ENCODE measurements at regions not wholly inside any gene's neighbourhood (a gene's known extent, or its start where the extent isn't known, plus 50 kb on each side); places are given as distances from the start of the nearest gene placed in this dataset.

GRCh38 chr13:27847669-27848068 is 55.4 kb downstream of the GSX1 start:
- peaks cover 16% of the 10 kb centered on the region for H3K27me3 Mint-ChIP-seq (ENCODE audit: insufficient read depth)
- H3K27ac Mint-ChIP-seq = no peak overlapping the region
- no peaks in the 10 kb centered on the region for H3K9me3 Mint-ChIP-seq
- no peaks in the 10 kb centered on the region for H3K36me3 Mint-ChIP-seq (ENCODE audit: low read depth)
- no peaks in the 10 kb centered on the region for H3K4me1 Mint-ChIP-seq (ENCODE audit: low read depth)
- no peak overlapping the region for H3K4me3 Mint-ChIP-seq
- DNase-seq (ENCODE audit: low spot score) = no peak
- intact Hi-C loops (cut with micrococcal nuclease) = no loop called here

DNA sequence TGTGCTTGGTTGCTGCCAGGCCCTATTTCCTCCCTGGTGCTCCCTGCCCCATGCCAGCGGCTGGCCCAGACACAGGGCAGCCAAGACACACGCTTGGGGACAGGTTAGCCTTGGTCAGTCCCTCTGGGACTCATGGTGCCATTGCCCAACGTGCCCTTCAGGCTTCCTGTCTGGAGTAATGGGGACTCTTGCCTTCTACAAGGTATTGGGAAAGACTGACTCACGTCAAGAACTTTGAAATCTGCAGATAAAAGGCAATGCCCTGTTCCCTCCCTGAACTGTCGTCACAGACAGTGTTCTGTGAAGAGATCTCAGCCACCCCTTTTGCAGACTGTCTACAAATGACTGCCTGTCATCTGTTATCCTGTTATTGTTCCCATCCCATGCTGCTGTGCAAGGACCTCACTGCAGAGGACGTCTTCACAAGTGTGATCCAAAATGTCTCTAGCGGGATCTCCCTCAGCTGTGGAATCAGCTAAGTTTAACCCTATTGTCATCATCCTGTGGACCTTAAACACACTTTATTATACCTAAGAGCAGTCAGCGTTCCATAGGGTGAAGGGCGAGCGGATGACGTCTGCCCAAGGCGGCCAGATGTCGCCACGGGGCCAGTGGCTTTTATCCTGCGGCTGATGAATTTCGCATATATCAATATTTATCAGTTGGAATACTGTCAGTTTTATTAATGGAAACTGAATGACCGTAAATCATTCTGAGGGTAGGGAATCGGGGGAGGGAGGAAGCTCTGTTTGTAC is 59.0 kb downstream of the GSX1 start:
- no peak overlapping the region for H3K4me3 Mint-ChIP-seq
- H3K27ac Mint-ChIP-seq = no peak overlapping the region
- H3K27me3 Mint-ChIP-seq (ENCODE audit: insufficient read depth) = peaks cover 8% of the 10 kb centered on the region
- intact Hi-C loops (cut with micrococcal nuclease) = no loop called here
- no peaks in the 10 kb centered on the region for H3K4me1 Mint-ChIP-seq (ENCODE audit: low read depth)
- H3K36me3 Mint-ChIP-seq (ENCODE audit: low read depth) = no peaks in the 10 kb centered on the region
- H3K9me3 Mint-ChIP-seq = no peaks in the 10 kb centered on the region
- DNase-seq (ENCODE audit: low spot score) = no peak

- no peak for DNase-seq (ENCODE audit: low spot score)
- Mint-ChIP-seq H3K27ac (no peak overlapping the region), H3K36me3 (ENCODE audit: low read depth) (no peaks in the 10 kb centered on the region), H3K4me1 (ENCODE audit: low read depth) (no peaks in the 10 kb centered on the region), H3K9me3 (no peaks in the 10 kb centered on the region), H3K27me3 (ENCODE audit: insufficient read depth) (peaks cover 10% of the 10 kb centered on the region), H3K4me3 (no peak overlapping the region)
- intact Hi-C loops (cut with micrococcal nuclease) = no loop called here
Measured at GRCh38 chr13:27852491-27852890, 60.2 kb downstream of the GSX1 start.

DNA sequence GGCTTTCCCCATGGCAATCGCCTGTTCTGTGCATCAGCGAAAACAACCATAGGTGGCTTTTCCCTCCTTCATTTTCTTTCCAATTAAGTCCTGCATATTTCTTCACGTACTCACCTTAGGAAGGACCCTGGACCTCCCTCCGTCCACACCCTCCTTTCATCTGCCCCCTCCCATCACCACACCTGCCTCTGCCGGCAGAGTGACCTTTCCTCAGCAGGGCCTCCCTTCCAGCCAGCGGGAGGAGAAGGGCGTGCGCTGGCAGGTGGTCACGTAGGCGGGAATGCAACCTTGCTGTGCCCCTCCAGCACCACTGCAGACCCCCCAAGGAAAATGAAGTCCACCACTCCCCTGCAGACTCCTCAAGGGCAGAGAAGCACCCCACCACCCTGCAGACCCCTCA is 61.1 kb downstream of the GSX1 start:
- intact Hi-C loops (cut with micrococcal nuclease) = no loop called here
- H3K9me3 Mint-ChIP-seq = no peaks in the 10 kb centered on the region
- no peaks in the 10 kb centered on the region for H3K36me3 Mint-ChIP-seq (ENCODE audit: low read depth)
- H3K4me3 Mint-ChIP-seq = no peak overlapping the region
- no peak for DNase-seq (ENCODE audit: low spot score)
- H3K27me3 Mint-ChIP-seq (ENCODE audit: insufficient read depth) = peaks cover 6% of the 10 kb centered on the region
- H3K27ac Mint-ChIP-seq = no peak overlapping the region
- H3K4me1 Mint-ChIP-seq (ENCODE audit: low read depth) = no peaks in the 10 kb centered on the region

GRCh38 chr13:27853861-27854260 is 61.6 kb downstream of the GSX1 start:
- DNase-seq (ENCODE audit: low spot score) = no peak
- no peaks in the 10 kb centered on the region for H3K4me1 Mint-ChIP-seq (ENCODE audit: low read depth)
- no peaks in the 10 kb centered on the region for H3K9me3 Mint-ChIP-seq
- no peak overlapping the region for H3K27ac Mint-ChIP-seq
- intact Hi-C loops (cut with micrococcal nuclease) = no loop called here
- H3K4me3 Mint-ChIP-seq = no peak overlapping the region
- no peaks in the 10 kb centered on the region for H3K36me3 Mint-ChIP-seq (ENCODE audit: low read depth)
- peaks cover 5% of the 10 kb centered on the region for H3K27me3 Mint-ChIP-seq (ENCODE audit: insufficient read depth)

DNA sequence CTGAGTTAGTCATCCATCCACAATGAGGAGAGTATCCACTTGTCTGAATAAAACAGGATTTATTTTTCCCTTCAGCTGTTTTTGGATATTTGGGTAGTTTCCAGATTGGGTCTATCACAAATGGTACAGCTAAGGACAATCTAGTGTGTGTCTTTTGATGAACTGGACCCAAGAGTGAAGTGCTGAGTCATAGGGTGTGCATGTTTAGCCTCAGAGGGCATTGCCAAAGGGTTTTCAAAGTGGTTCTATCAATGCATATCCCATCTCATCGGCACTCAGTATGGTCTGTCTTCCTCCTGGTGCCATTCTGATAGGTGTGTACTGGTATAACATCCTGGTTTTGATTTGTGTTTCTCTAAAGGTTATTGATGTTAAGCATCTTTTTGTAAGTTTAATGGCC is 62.3 kb downstream of the GSX1 start:
- peaks cover 3% of the 10 kb centered on the region for H3K27me3 Mint-ChIP-seq (ENCODE audit: insufficient read depth)
- H3K36me3 Mint-ChIP-seq (ENCODE audit: low read depth) = no peaks in the 10 kb centered on the region
- no peak overlapping the region for H3K27ac Mint-ChIP-seq
- no peak for DNase-seq (ENCODE audit: low spot score)
- no peaks in the 10 kb centered on the region for H3K9me3 Mint-ChIP-seq
- H3K4me1 Mint-ChIP-seq (ENCODE audit: low read depth) = no peaks in the 10 kb centered on the region
- H3K4me3 Mint-ChIP-seq = no peak overlapping the region
- intact Hi-C loops (cut with micrococcal nuclease) = no loop called here

DNA sequence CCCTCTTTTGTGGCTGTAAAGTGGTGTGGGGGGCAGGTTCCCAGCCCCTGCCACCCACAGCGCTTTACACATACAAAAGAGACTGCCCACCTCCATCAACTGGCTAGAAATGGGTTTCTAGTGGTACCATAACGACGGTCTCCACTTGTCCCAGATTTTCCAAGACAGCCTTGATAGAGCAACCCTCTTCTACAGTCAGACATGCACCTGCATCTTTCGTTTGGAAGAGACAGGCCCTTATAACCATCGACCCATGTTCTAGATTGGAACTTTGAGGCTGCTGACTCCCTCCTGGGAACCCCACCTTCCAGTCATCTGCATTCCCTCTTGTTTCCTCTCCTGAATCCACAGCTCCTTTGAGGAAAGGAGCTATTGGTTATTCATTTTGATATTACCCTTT is 63.1 kb downstream of the GSX1 start:
- intact Hi-C loops (cut with micrococcal nuclease) = no loop called here
- no peaks in the 10 kb centered on the region for H3K36me3 Mint-ChIP-seq (ENCODE audit: low read depth)
- no peak for DNase-seq (ENCODE audit: low spot score)
- no peak overlapping the region for H3K4me3 Mint-ChIP-seq
- H3K9me3 Mint-ChIP-seq = no peaks in the 10 kb centered on the region
- H3K4me1 Mint-ChIP-seq (ENCODE audit: low read depth) = no peaks in the 10 kb centered on the region
- no peak overlapping the region for H3K27ac Mint-ChIP-seq
- H3K27me3 Mint-ChIP-seq (ENCODE audit: insufficient read depth) = peaks cover 3% of the 10 kb centered on the region

GRCh38 chr13:27857282-27857681 is 62.5 kb upstream of the PDX1 start:
- Mint-ChIP-seq H3K27ac (no peak overlapping the region), H3K27me3 (ENCODE audit: insufficient read depth) (peaks cover 5% of the 10 kb centered on the region), H3K9me3 (no peaks in the 10 kb centered on the region), H3K4me3 (no peak overlapping the region), H3K4me1 (ENCODE audit: low read depth) (no peaks in the 10 kb centered on the region), H3K36me3 (ENCODE audit: low read depth) (no peaks in the 10 kb centered on the region)
- no peak for DNase-seq (ENCODE audit: low spot score)
- intact Hi-C loops (cut with micrococcal nuclease) = no loop called here

- H3K36me3 Mint-ChIP-seq (ENCODE audit: low read depth) = no peaks in the 10 kb centered on the region
- no peak overlapping the region for H3K27ac Mint-ChIP-seq
- H3K27me3 Mint-ChIP-seq (ENCODE audit: insufficient read depth) = peaks cover 5% of the 10 kb centered on the region
Measured at GRCh38 chr13:27858046-27858445, 61.8 kb upstream of the PDX1 start.

DNA sequence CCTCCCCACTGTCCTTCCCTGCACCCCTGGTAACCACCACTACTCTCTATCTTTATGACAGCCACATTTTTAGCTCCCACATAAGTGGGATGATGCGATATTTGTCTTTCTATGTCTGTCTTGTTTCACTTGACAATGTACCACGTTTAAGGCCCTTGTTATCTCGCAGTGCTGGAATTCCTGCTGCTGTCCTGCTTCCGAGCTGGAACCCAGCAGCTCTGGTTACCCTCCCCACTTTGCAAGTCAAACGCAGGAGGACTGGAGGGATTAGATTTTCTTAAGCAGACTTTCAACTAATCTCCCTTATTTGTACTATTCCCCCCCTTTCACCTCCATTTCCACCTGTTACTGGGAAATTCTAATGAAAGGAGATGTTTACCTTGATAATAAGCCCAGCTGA is 59.1 kb upstream of the PDX1 start:
- no peak for DNase-seq (ENCODE audit: low spot score)
- Mint-ChIP-seq H3K27me3 (ENCODE audit: insufficient read depth) (peaks cover 12% of the 10 kb centered on the region), H3K4me3 (no peak overlapping the region), H3K27ac (no peak overlapping the region), H3K9me3 (no peaks in the 10 kb centered on the region), H3K4me1 (ENCODE audit: low read depth) (no peaks in the 10 kb centered on the region), H3K36me3 (ENCODE audit: low read depth) (no peaks in the 10 kb centered on the region)
- intact Hi-C loops (cut with micrococcal nuclease) = no loop called here

More at GRCh38 chr13:27858046-27858445, 61.8 kb upstream of the PDX1 start:
- DNase-seq (ENCODE audit: low spot score) = no peak
- no peak overlapping the region for H3K4me3 Mint-ChIP-seq
- intact Hi-C loops (cut with micrococcal nuclease) = no loop called here
- no peaks in the 10 kb centered on the region for H3K4me1 Mint-ChIP-seq (ENCODE audit: low read depth)
- no peaks in the 10 kb centered on the region for H3K9me3 Mint-ChIP-seq

- Mint-ChIP-seq H3K4me3 (no peak overlapping the region), H3K27me3 (ENCODE audit: insufficient read depth) (peaks cover 12% of the 10 kb centered on the region), H3K4me1 (ENCODE audit: low read depth) (no peaks in the 10 kb centered on the region), H3K27ac (no peak overlapping the region), H3K9me3 (no peaks in the 10 kb centered on the region), H3K36me3 (ENCODE audit: low read depth) (no peaks in the 10 kb centered on the region)
- DNase-seq (ENCODE audit: low spot score) = no peak
- intact Hi-C loops (cut with micrococcal nuclease) = no loop called here
Measured at GRCh38 chr13:27861165-27861564, 58.6 kb upstream of the PDX1 start.

DNA sequence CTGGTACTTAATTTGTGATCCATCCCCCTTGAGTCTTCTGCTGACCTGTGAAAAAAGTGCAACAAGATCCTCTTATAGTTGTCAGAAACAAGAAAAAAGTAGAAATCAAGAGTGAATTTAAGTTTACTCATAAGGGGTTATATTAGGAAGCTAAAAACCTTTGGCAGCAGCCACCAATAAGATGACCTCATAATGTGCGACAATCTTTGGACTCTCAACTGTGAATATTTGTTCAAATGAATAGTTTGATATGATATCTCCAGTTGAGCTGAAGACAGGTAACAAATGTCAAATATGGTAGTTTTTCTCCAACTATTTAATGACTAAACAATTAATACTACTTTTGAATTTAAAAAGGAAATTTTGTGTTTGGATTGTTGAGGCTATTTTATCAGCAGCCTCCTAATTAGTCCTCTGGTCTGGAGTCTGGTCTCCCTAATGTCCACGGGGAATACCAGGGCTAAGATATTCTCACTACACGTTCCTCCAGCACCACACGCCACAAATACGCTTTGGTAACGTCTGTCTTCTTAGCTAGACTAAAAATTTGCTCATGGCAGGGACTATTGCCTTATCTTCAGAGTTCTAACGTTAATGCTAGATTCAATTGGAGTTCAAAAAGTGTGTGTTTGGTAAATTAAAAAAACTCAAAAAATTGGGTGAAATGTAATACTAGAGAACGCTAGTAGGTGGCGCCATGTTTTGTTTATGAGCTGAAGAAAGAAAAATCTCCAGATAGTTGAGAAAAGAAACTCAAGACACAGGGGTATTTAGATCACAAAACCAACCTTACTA is 51.0 kb upstream of the PDX1 start:
- no peaks in the 10 kb centered on the region for H3K4me1 Mint-ChIP-seq (ENCODE audit: low read depth)
- H3K4me3 Mint-ChIP-seq = no peak overlapping the region
- H3K36me3 Mint-ChIP-seq (ENCODE audit: low read depth) = no peaks in the 10 kb centered on the region
- intact Hi-C loops (cut with micrococcal nuclease) = loop anchor here (2.0 kb wide), 1 partner anchor 84 kb away; no protein-coding TSS in a partner anchor
- H3K27ac Mint-ChIP-seq = no peak overlapping the region
- no peaks in the 10 kb centered on the region for H3K9me3 Mint-ChIP-seq
- peaks cover 23% of the 10 kb centered on the region for H3K27me3 Mint-ChIP-seq (ENCODE audit: insufficient read depth)
- no peak for DNase-seq (ENCODE audit: low spot score)

DNA sequence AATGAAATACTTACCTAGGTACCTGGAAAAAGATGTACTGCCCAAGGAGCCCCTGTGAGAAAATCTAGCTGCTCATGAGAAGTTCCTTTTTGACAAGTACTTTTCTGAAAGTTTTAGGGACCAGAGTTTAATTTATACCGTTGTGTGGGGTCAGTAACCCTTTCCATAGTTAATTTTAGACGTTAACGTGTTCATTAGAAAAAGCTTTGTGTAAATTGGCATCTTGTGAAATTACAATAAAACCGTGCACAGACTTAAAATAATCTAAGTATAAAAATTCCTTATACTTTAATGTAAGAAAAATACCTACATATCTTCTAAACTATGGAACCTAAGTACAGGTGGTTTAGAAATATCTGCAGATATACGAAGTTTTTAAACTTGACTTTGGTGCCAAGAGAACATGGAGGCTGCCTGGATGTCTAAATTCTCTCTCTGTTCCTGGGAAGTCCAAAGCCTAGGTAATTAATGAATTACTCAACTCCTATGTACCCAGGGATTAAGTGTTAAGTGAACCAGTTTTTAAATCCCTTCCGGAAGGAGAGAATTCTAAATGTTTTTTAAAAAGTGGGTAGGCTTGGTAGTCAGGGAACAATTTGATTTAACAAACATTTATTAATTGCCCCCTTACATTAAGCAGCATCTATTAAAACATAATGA is 50.2 kb upstream of the PDX1 start:
- Mint-ChIP-seq H3K36me3 (ENCODE audit: low read depth) (no peaks in the 10 kb centered on the region), H3K4me1 (ENCODE audit: low read depth) (no peaks in the 10 kb centered on the region), H3K9me3 (no peaks in the 10 kb centered on the region), H3K27me3 (ENCODE audit: insufficient read depth) (peaks cover 21% of the 10 kb centered on the region), H3K4me3 (no peak overlapping the region), H3K27ac (no peak overlapping the region)
- no peak for DNase-seq (ENCODE audit: low spot score)
- intact Hi-C loops (cut with micrococcal nuclease) = loop anchor here (2.0 kb wide), 1 partner anchor 83 kb away; no protein-coding TSS in a partner anchor
